Hematopoietic multipotent progenitor cell treated with erythropoietin and hydrocortisone succinate and interleukin-3 and kit ligand, for 8 days (in vitro differentiated cells): ENCODE measurements at regions not wholly inside any gene's neighbourhood (a gene's known extent, or its start where the extent isn't known, plus 50 kb on each side); places are given as distances from the start of the nearest gene placed in this dataset.

ENCODE experiments used
- DNase-seq: peaks from one replicate; pipeline ENCODE4 v3.0.0-alpha.2; 2015

DNA sequence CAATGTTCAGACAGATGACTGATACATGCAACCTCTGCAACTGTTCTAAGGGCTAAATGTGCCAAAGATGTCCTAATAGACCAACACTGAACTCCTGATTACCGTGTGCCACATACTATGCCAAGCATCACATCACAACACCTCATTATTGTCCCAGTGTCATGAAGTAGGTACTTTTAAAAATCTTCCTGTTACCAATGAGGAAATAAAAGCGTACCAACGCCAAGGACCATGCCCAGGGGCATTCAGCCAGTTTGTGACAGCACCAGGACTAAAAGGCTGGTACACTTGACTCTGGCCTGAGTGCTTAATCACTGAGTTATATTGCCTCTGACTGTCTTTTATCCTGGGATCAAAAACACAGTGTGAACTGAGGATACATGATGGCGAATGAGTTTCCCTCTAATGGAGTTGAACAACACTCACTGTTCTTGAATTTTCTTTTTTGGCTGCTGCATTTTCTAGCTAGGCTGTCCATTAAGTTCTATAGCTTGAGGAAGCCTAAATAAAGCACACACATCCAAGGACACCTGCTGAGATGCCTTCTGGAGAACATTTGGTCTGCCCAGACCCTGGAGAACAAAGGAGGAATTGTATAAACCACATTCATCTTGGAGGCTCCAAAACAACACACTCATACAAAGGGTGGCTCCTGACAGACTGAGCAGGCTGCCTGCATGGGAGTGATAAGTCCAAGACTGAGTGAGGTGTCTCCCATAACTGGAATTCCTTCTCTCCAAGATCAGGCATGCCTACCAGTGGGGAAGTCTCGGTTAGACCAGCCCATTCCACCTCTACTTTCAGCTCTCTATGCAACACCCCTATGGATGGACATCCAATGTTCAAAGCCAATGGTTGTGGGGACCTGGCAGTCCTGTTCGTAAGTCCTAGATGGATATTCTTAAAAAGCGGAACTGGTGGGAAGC, 126.7 kb upstream of the PRICKLE2 start:
- no peak for DNase-seq

GRCh38 chr3:64349551-64349950, 124.3 kb upstream of the PRICKLE2 start:
- no peak for DNase-seq

- no peak for DNase-seq
These were observed 120.1 kb upstream of the PRICKLE2 start for GRCh38 chr3:64345371-64345770.

GRCh38 chr3:64344721-64345207, 119.5 kb upstream of the PRICKLE2 start:
- no peak for DNase-seq

GRCh38 chr3:64343689-64344430, 118.6 kb upstream of the PRICKLE2 start:
- no peak for DNase-seq

DNA sequence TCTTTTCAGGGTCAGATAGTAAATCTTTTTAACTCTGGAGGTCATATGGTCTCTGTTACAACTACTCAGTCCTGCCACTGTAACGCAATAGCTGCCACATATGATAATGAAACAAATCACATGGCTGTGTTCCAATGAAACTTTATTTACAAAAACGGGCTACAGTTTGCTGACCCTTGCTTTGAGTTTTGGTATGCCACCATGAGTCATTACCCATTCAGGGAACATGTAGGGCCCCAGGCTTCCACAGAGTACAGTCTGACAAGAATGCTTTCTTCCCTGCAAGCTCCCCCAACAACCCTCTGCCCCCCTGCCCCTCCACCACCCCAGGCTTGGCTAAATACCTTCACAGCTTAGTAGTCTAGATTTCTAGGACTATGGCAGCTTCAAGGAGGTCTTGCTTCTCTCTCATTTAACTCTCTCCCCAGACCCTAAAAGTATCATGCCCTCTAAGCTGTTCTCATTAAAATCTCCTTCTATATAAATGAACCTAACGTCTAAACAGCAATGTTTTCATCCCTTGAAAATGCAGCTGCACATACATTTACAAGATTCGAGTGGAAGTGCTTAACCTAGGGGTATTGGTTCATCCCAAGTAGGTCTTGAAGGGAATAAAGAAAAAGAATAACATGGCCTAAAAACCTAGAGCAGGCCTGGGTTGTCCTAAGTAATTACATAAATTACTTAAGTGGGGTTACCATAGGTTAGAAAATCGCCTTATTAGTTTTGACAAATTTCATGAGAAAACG, 117.8 kb upstream of the PRICKLE2 start:
- DNase-seq = no peak

- no peak for DNase-seq
These were observed 116.0 kb upstream of the PRICKLE2 start for GRCh38 chr3:64341296-64341695.

DNA sequence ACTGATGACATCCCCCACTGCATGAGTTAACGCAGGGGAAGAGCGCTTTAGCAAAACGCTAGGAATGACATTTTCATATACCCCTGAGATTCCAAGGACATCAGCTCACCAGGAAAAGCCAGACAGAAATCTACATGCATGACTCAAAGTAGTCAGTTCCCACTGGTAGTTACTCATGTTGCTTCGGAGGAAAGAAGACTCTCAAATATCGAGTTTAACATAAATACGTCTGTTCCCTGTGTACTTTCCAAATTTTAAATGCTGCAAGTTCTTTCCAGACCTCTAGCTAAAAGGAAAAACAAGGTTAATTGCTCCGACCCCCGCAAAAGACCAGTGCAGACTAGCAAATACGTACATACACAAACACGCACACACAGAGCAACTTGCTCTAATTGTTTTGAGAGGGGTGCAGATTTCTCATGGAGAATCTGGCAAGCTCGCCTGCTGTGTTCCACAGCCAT, 115.4 kb upstream of the PRICKLE2 start:
- DNase-seq = no peak

DNA sequence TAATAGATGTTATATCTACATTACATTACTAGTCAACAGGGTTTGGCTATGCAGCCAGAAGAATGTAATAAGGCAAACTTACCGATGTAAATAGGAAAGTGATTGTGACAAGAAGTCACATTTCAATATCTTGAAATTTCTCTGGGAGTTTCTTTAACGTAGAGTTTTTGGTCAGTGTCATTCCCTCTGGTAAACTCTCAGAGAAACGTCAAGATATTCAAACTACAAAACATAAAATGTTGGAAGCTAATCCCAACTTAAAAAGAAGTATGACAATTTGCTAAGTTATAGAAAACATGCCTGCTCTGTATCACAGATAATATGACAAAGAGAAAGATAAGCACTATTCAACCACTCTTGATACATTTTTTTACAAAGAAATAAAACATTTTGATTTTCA, 111.2 kb upstream of the PRICKLE2 start:
- DNase-seq = no peak

DNA sequence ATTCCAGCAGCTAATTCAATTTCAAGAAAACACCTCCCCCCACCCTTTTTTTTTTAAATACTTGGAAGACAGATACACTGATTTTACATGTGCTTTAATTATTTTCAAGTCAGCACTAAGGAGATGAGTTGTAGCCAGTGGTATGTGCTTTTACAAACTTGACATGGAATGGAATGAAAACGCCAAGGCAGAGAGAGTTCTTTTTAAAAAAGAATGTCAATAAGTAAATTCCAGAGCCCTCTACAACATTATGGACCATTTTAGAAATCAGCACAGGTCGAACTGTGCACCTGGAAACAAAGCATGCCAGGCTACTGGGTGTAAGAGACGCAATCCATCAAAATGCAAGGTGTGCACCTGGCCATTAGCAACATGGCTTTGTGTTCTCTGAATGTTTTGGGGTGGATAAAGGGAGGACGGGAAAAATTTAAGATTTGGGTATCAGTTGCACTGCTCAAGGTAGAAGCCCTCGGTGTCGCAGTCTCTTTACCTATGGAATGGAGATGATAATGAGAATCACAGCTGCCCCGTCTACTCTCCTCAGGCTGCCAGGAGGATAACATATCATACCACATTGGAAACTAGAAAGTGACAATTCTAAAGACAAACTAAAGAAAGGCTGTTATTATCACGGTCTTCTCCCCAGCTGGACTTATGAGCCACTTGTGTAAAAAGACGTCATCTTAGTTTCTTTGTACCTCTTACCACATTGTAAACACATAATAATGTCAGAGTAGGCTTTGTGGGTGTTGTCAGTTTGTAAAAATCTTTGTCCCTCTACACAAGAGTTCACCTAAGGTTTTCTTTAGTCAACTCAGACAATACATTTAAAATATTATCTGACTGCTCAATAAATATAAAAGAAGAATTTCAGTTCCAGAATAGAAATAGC, 107.4 kb upstream of the PRICKLE2 start:
- no peak for DNase-seq

GRCh38 chr3:64331605-64332004, 106.3 kb upstream of the PRICKLE2 start:
- no peak for DNase-seq

DNA sequence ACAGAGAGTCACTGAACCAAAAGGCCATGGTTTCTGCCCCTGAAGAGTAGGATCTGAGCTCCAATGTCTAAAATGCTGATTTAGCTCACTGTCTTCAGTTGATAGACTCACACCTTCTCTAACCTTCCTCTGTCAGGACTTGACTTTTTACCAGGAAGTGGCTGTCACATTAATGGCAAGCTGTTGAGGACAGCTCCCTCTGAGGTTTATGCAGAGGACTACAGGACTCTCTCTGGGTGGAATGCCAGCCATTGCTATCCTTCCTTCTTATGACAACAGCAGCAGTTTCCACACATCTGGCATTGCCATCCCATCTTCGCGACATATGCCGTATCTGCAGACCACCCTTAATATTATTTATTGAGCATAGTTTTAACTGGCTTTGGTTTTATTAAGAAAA, 103.8 kb upstream of the PRICKLE2 start:
- DNase-seq = no peak

GRCh38 chr3:64327100-64327804, 102.0 kb upstream of the PRICKLE2 start:
- DNase-seq = no peak

DNA sequence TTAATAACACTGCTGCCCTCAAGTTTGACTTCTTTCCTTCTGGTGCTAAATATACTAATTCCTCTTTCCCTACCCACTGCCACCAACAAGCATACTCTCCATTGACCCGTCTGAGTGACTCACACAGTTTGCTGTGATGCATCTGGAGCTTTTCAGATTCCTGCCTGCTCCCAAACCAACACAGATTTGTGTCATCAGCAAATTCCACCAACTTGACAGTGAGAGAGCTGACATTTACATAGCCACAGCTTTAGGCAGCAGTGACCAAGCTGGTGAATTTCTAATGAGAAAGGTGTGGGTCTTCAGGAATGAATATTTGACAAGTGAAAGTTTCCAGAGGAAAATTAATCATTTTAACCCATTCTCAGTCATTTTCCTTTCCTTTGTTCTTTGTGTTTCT, 96.5 kb upstream of the PRICKLE2 start:
- no peak for DNase-seq

GRCh38 chr3:64319391-64319790, 94.1 kb upstream of the PRICKLE2 start:
- no peak for DNase-seq

DNA sequence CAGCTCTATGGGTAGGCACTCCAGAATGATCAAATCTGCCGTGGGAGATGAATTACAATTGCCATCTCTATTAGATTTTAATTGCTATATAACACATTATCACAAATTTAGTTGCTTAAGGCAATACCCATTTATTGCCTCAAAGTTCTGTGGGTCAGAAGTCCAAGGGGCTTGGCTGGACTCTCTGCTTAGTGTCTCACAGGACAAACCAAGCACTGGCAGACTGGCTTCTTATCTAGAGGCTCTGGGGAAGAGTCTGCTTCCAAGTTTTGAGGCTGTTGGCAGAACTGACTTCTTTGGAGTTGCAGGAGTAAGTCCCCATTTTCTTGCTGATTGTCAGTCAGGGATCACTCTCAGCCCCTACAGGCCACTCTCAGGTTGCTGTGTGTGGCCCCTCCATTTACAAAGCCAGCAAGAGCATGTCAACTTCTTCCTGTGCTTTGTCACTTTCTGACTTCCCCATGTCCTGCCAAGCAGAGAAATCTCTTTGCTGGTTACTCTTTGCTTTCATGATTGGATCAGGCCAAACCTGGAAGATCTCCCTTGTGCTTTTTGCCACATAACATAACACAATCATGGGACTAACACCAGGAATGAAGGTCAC, 93.5 kb upstream of the PRICKLE2 start:
- no peak for DNase-seq

DNA sequence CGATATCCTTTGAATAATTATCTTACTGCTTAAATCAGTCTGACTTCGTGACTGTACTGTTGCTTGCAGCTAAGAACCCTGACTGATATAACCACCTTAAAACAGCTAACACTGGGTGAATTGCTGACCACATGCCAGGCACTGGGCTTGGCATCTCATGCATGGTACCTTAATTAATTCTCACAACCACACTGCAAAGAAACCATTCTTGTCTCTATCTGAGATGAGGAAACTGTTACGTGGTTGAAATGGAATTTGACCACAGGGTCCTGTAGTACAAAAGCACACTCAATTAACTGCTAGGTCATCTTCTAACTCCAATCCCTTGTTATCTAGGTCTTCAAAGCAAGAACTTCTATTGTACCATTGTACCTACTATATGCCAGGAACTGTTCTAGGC, 92.7 kb upstream of the PRICKLE2 start:
- DNase-seq = no peak

DNA sequence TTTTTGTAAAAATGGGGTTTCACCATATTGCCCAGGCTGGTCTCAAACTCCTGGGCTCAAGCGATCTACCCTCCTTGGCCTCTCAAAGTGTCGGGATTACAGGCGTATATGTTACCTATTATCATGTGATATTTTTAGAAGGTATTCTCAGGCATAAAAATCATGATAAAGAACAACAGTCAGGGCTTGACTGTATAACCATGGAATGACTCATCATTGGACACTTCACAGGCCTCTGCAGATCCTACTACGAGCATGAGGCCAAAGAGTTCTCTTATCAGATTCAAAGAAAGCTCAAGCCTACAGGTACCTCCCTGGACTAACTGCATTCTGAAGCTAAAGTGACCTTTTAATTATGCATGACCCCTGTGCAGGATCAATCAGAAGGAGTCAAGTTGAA, 91.7 kb upstream of the PRICKLE2 start:
- no peak for DNase-seq

DNA sequence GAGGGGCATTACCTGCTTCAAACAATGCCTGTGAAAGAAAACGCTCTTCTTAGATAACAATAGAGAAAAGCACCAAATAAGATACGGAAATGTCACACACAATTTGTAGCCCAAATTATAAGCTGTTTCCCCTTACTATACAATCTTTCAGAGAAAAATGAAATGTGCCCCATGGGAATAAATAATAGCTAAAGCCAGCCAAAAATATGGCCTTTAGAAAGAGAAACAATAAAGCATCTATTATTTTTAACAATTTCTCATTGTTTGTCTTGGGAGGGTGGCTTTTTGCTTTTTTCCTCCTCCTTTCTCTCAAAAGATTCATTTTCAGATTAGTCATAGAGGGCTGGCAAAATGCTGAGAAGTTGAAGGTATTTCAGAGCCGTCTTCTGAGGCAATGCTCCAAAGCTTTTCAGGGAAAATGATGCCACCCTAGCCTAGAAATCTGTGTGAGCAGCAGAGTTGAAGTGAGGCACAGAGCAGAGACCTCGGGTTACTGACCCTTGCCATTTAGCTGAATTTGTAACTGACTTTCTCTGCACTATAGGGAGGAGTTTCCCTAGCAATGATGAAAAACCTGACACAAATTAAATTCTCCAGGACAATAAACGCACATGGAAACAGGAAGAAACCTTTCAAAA, 86.3 kb upstream of the PRICKLE2 start:
- no peak for DNase-seq

GRCh38 chr3:64308931-64309330, 83.7 kb upstream of the PRICKLE2 start:
- DNase-seq = no peak

DNA sequence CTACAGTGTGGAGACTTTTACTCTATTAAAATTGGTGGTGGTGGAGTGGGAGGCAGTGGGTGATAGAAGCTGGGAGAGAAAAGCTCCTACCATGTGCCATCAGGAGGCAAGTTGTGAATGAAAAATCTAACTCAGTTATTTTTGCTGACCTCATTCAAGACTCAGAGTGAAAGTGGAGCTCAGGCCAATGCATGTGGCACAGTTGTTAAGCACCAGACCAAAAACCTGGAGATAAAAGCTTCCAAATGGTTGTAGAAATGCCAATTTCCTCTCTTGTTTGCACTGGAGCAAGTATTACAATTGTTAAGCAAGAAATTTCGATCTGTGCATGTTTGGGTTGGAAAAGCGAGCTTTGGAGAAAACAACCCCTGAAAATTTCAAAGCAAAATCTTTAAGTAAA, 81.5 kb upstream of the PRICKLE2 start:
- no peak for DNase-seq
